Activated naive CD8-positive, alpha-beta T cell treated with anti-CD3 and anti-CD28 coated beads, Interleukin-2, amount 50 U/mL, for 16 hours (primary cell): ENCODE measurements at regions not wholly inside any gene's neighbourhood (a gene's known extent, or its start where the extent isn't known, plus 50 kb on each side); places are given as distances from the start of the nearest gene placed in this dataset.
"Not testable (repeated sequence)": the region's sequence is repeated elsewhere in the genome, so short reads cannot be mapped to it uniquely, and the experiment has no call there.

ENCODE experiments used
- DNase-seq: peaks from one replicate; pipeline ENCODE4 v3.0.0-alpha.2; 2020; ENCODE audit warnings: low read depth, low spot score

GRCh38 chr3:194880940-194881925 is 195.6 kb downstream of the FAM43A start:
- no peak for DNase-seq

- no peak for DNase-seq
Measured at GRCh38 chr3:194884649-194885315, 199.1 kb downstream of the FAM43A start.

- no peak for DNase-seq
Measured at GRCh38 chr3:194885766-194886165, 200.1 kb downstream of the FAM43A start.

GRCh38 chr3:194886836-194887235 is 201.2 kb downstream of the FAM43A start:
- DNase-seq: no peak

GRCh38 chr3:194888062-194888461 is 202.4 kb downstream of the FAM43A start:
- DNase-seq: not testable (repeated sequence)

GRCh38 chr3:194888916-194889315 is 203.2 kb downstream of the FAM43A start:
- DNase-seq: no peak

- no peak for DNase-seq
Measured at GRCh38 chr3:194890091-194890490, 204.4 kb downstream of the FAM43A start.

- no peak for DNase-seq
Measured at GRCh38 chr3:194893121-194893987, 207.7 kb downstream of the FAM43A start.

- no peak for DNase-seq
Measured at GRCh38 chr3:194894538-194894937, 208.9 kb downstream of the FAM43A start.

- no peak for DNase-seq
Measured at GRCh38 chr3:194900854-194901522, 215.3 kb downstream of the FAM43A start.

- not testable (repeated sequence) for DNase-seq
Measured at GRCh38 chr3:194903447-194903846, 217.8 kb downstream of the FAM43A start.

GRCh38 chr3:194904999-194905398 is 219.3 kb downstream of the FAM43A start:
- DNase-seq: not testable (repeated sequence)

GRCh38 chr3:194905696-194906095 is 220.0 kb downstream of the FAM43A start:
- no peak for DNase-seq

- no peak for DNase-seq
Measured at GRCh38 chr3:194906229-194906629, 220.5 kb downstream of the FAM43A start.

- no peak for DNase-seq
Measured at GRCh38 chr3:194906970-194907629, 221.4 kb downstream of the FAM43A start.

- DNase-seq: no peak
Measured at GRCh38 chr3:194907811-194908210, 222.1 kb downstream of the FAM43A start.

GRCh38 chr3:194908496-194908895 is 222.8 kb downstream of the FAM43A start:
- DNase-seq: no peak

GRCh38 chr3:194908972-194909371 is 223.3 kb downstream of the FAM43A start:
- DNase-seq: no peak

GRCh38 chr3:194910414-194910984 is 224.8 kb downstream of the FAM43A start:
- no peak for DNase-seq

- no peak for DNase-seq
Measured at GRCh38 chr3:194913316-194913715, 227.6 kb downstream of the FAM43A start.
